ENCODE measurements at regions not wholly inside any gene's neighbourhood (a gene's known extent, or its start where the extent isn't known, plus 50 kb on each side); places are given as distances from the start of the nearest gene placed in this dataset.

GRCh38 chr6:50927800-50928199, 109.1 kb downstream of the TFAP2B start:
- Histone ChIP-seq H3K27ac (no peak overlapping the region), H3K27me3 (replicated peaks) (no peaks in the 10 kb centered on the region), H3K4me3 (ENCODE audit: low read depth, low read length) (no peak overlapping the region), H3K36me3 (replicated peaks) (no peaks in the 10 kb centered on the region)
- peak; percentile 72 for DNase-seq
- in situ Hi-C loops (cut with HindIII; ENCODE audit: low pct_ligation_motif_present, low sequenced_read_pairs) = no loop called here
- no peak for TF ChIP-seq CTCF (IDR thresholded peaks at IDR 0.05; ENCODE audit: low read depth, low read length, missing control alignments)

GRCh38 chr6:50929323-50929722, 110.7 kb downstream of the TFAP2B start:
- H3K36me3 ChIP-seq (replicated peaks) = no peaks in the 10 kb centered on the region
- DNase-seq = no peak
- no peaks in the 10 kb centered on the region for H3K27me3 ChIP-seq (replicated peaks)
- no peak for TF ChIP-seq CTCF (IDR thresholded peaks at IDR 0.05; ENCODE audit: low read depth, low read length, missing control alignments)
- H3K27ac ChIP-seq = no peak overlapping the region
- H3K4me3 ChIP-seq (ENCODE audit: low read depth, low read length) = no peak overlapping the region
- in situ Hi-C loops (cut with HindIII; ENCODE audit: low pct_ligation_motif_present, low sequenced_read_pairs) = no loop called here

GRCh38 chr6:50935442-50935841, 116.8 kb downstream of the TFAP2B start:
- Histone ChIP-seq H3K36me3 (replicated peaks) (no peaks in the 10 kb centered on the region), H3K4me3 (ENCODE audit: low read depth, low read length) (no peak overlapping the region), H3K27me3 (replicated peaks) (no peaks in the 10 kb centered on the region), H3K27ac (no peak overlapping the region)
- no peak for TF ChIP-seq CTCF (IDR thresholded peaks at IDR 0.05; ENCODE audit: low read depth, low read length, missing control alignments)
- DNase-seq = no peak
- in situ Hi-C loops (cut with HindIII; ENCODE audit: low pct_ligation_motif_present, low sequenced_read_pairs) = no loop called here

- no peak overlapping the region for H3K27ac ChIP-seq
- DNase-seq = no peak
- H3K4me3 ChIP-seq (ENCODE audit: low read depth, low read length) = no peak overlapping the region
Measured at GRCh38 chr6:50936277-50936681, 117.6 kb downstream of the TFAP2B start.

GRCh38 chr6:50939931-50940330, 121.3 kb downstream of the TFAP2B start:
- no peak overlapping the region for H3K27ac ChIP-seq
- DNase-seq = no peak
- TF ChIP-seq CTCF (IDR thresholded peaks at IDR 0.05; ENCODE audit: low read depth, low read length, missing control alignments) = no peak
- in situ Hi-C loops (cut with HindIII; ENCODE audit: low pct_ligation_motif_present, low sequenced_read_pairs) = no loop called here
- H3K36me3 ChIP-seq (replicated peaks) = no peaks in the 10 kb centered on the region
- H3K27me3 ChIP-seq (replicated peaks) = no peaks in the 10 kb centered on the region
- no peak overlapping the region for H3K4me3 ChIP-seq (ENCODE audit: low read depth, low read length)

More at GRCh38 chr6:50936277-50936681, 117.6 kb downstream of the TFAP2B start:
- in situ Hi-C loops (cut with HindIII; ENCODE audit: low pct_ligation_motif_present, low sequenced_read_pairs) = no loop called here
- no peak for TF ChIP-seq CTCF (IDR thresholded peaks at IDR 0.05; ENCODE audit: low read depth, low read length, missing control alignments)
- Histone ChIP-seq H3K36me3 (replicated peaks) (no peaks in the 10 kb centered on the region), H3K27me3 (replicated peaks) (no peaks in the 10 kb centered on the region)

GRCh38 chr6:50945789-50946188, 127.1 kb downstream of the TFAP2B start:
- DNase-seq = no peak
- in situ Hi-C loops (cut with HindIII; ENCODE audit: low pct_ligation_motif_present, low sequenced_read_pairs) = no loop called here
- Histone ChIP-seq H3K36me3 (replicated peaks) (no peaks in the 10 kb centered on the region), H3K27me3 (replicated peaks) (no peaks in the 10 kb centered on the region), H3K4me3 (ENCODE audit: low read depth, low read length) (no peak overlapping the region), H3K27ac (no peak overlapping the region)
- no peak for TF ChIP-seq CTCF (IDR thresholded peaks at IDR 0.05; ENCODE audit: low read depth, low read length, missing control alignments)

Measured in brain microvascular endothelial cell (primary cell).